PC-9 (cell line): ENCODE measurements at regions not wholly inside any gene's neighbourhood (a gene's known extent, or its start where the extent isn't known, plus 50 kb on each side); places are given as distances from the start of the nearest gene placed in this dataset.

Source experiments
- CTCF ChIP-seq: fragments of 200-600 bp; sonication (generic); conservative IDR thresholded peaks from 2 replicates; pipeline ENCODE4 v1.6.1; 2017; ENCODE audit warnings: mixed run types, antibody characterized with exemption, mild to moderate bottlenecking, moderate library complexity
- EZH2 ChIP-seq: fragments of 200-600 bp; sonication (generic); IDR thresholded peaks from 2 replicates; pipeline ENCODE4 v1.8.0; 2017; ENCODE audit warnings: antibody characterized with exemption, low read depth

- no peak for TF ChIP-seq CTCF
- no peak for TF ChIP-seq EZH2
Observed at GRCh38 chr6:85826997-85827396, 184.3 kb upstream of the SYNCRIP start.
